SK-N-SH (cell line): ENCODE measurements at regions not wholly inside any gene's neighbourhood (a gene's known extent, or its start where the extent isn't known, plus 50 kb on each side); places are given as distances from the start of the nearest gene placed in this dataset.

Source experiments
- CTCF ChIA-PET: fragments of 300-600, 350-600 bp; formaldehyde crosslinking; extraction: SDS; loops from one replicate; lab custom pipeline; 2021; lab: Yijun Ruan, JAX
- POLR2A ChIA-PET: fragments of 350-600 bp; sonication (Branson Sonifier 250); formaldehyde crosslinking; extraction: SDS; loops from one replicate; lab custom pipeline; 2020; ENCODE audit warnings: antibody characterized with exemption, inconsistent platforms; lab: Yijun Ruan, JAX
- DNase-seq: peaks from one replicate; pipeline ENCODE4 v3.0.0; 2012
- H2AFZ ChIP-seq: fragments of 200-600 bp; sonication (generic); 2 replicates; pipeline ENCODE4 v1.8.1; 2016; ENCODE audit warnings: antibody characterized with exemption, mild to moderate bottlenecking, low read depth
- H3F3A ChIP-seq: fragments of 200-600 bp; sonication (generic); replicated peaks from 2 replicates; pipeline ENCODE3; 2016; ENCODE audit warnings: antibody characterized with exemption, mild to moderate bottlenecking; ENCODE audit not compliant: insufficient read depth
- H3K27ac ChIP-seq, 2 experiments: fragments of 200-500 bp in 1 of 2; fragments of 200-600 bp in 1 of 2; sonication (Bioruptor generic) in 1 of 2; sonication (generic), shearing (Covaris generic) in 1 of 2; 2 replicates each; pipeline versions ENCODE4 v1.5.1 to v1.6.1; 2014 to 2016; ENCODE audit warnings: low read depth in 2 of 2, inconsistent platforms in 1 of 2, low read length in 1 of 2, mild to moderate bottlenecking in 1 of 2, mixed read lengths in 1 of 2
- H3K27me3 ChIP-seq: fragments of 200-600 bp; sonication (generic), shearing (Covaris generic); 2 replicates; pipeline ENCODE4 v1.6.1; 2016; ENCODE audit warnings: mixed run types; ENCODE audit not compliant: insufficient read depth
- H3K36me3 ChIP-seq, 2 experiments: fragments of 200-500 bp in 1 of 2; fragments of 200-600 bp in 1 of 2; sonication (Bioruptor generic) in 1 of 2; sonication (generic) in 1 of 2; replicated peaks in 1 of 2; 2 replicates each; pipeline versions ENCODE3 to v1.5.1; 2014 to 2016; ENCODE audit warnings: low read length in 1 of 2, mild to moderate bottlenecking in 1 of 2; ENCODE audit not compliant: insufficient read depth in 2 of 2, control insufficient read depth in 1 of 2
- H3K4me1 ChIP-seq, 2 experiments: fragments of 200-500 bp in 1 of 2; fragments of 200-600 bp in 1 of 2; sonication (Bioruptor generic) in 1 of 2; sonication (generic), shearing (Covaris generic) in 1 of 2; 2 replicates each; pipeline versions ENCODE4 v1.5.1 to v1.6.1; 2014 to 2016; ENCODE audit warnings: low read depth in 1 of 2, low read length in 1 of 2, mixed run types in 1 of 2; ENCODE audit not compliant: insufficient read depth in 2 of 2, control insufficient read depth in 1 of 2
- H3K4me2 ChIP-seq: fragments of 200-600 bp; sonication (generic), shearing (Covaris generic); 2 replicates; pipeline ENCODE4 v1.6.1; 2017; ENCODE audit warnings: mixed run types
- H3K4me3 ChIP-seq, 2 experiments: fragments of 200-500 bp in 1 of 2; fragments of 200-600 bp in 1 of 2; sonication (Bioruptor generic) in 1 of 2; sonication (generic), shearing (Covaris generic) in 1 of 2; 2 replicates each; pipeline versions ENCODE4 v1.5.1 to v1.8.1; 2014 to 2016; ENCODE audit warnings: low read depth in 2 of 2, inconsistent platforms in 1 of 2, low read length in 1 of 2, mild to moderate bottlenecking in 1 of 2, mixed read lengths in 1 of 2, moderate library complexity in 1 of 2
- H3K79me2 ChIP-seq: fragments of 200-600 bp; sonication (generic); 2 replicates; pipeline ENCODE4 v1.8.1; 2017; ENCODE audit warnings: mild to moderate bottlenecking; ENCODE audit not compliant: insufficient read depth
- H3K9ac ChIP-seq: fragments of 200-600 bp; sonication (generic); 2 replicates; pipeline ENCODE4 v1.6.1; 2017; ENCODE audit warnings: mixed run types
- H3K9me2 ChIP-seq: fragments of 200-600 bp; sonication (generic); 2 replicates; pipeline ENCODE4 v1.6.1; 2017; ENCODE audit warnings: mixed run types
- H3K9me3 ChIP-seq: fragments of 200-600 bp; sonication (generic); 2 replicates; pipeline ENCODE4 v1.6.1; 2017; ENCODE audit warnings: mixed run types, mild to moderate bottlenecking, moderate library complexity
- H4K20me1 ChIP-seq: fragments of 200-600 bp; sonication (generic); 2 replicates; pipeline ENCODE4 v1.6.1; 2017; ENCODE audit warnings: mild to moderate bottlenecking, mixed run types; ENCODE audit not compliant: insufficient read depth
- ELF1 ChIP-seq: IDR thresholded peaks from 2 replicates; pipeline ENCODE4 v1.4.0; 2012
- EP300 ChIP-seq, 2 experiments: IDR thresholded peaks; 2 replicates each; pipeline versions ENCODE4 v1.4.0 to v1.6.1; 2012; ENCODE audit warnings: borderline replicate concordance in 1 of 2, low read depth in 1 of 2, low read length in 1 of 2
- FOXJ3 ChIP-seq: sonication (generic); formaldehyde crosslinking; IDR thresholded peaks from 2 replicates; pipeline ENCODE4 v1.5.1; 2020; ENCODE audit warnings: mild to moderate bottlenecking, missing genetic modification reagents
- GATA2 ChIP-seq: sonication (generic); formaldehyde crosslinking; IDR thresholded peaks from 2 replicates; pipeline ENCODE4 v1.5.0; 2020; ENCODE audit warnings: mild to moderate bottlenecking, missing genetic modification reagents
- JUND ChIP-seq: IDR thresholded peaks from 2 replicates; pipeline ENCODE4 v1.4.0; 2012
- RCOR1 ChIP-seq: fragments of 150-350 bp; IDR thresholded peaks from 2 replicates; pipeline ENCODE4 v1.6.1; 2017; ENCODE audit warnings: antibody characterized with exemption, low read length
- REST ChIP-seq: IDR thresholded peaks from 2 replicates; pipeline ENCODE4 v1.6.1; 2012; ENCODE audit warnings: mild to moderate bottlenecking, low read depth, low read length, moderate library complexity
- RFX5 ChIP-seq: IDR thresholded peaks from 2 replicates; pipeline ENCODE4 v1.6.1; 2012; ENCODE audit warnings: mild to moderate bottlenecking, improper control_type of control experiment, low read length
- TCF12 ChIP-seq: IDR thresholded peaks from 2 replicates; pipeline ENCODE4 v1.4.0; 2012
- USF2 ChIP-seq: fragments of 150-350 bp; IDR thresholded peaks from 2 replicates; pipeline ENCODE4 v1.6.1; 2017; ENCODE audit warnings: antibody characterized with exemption, low read length, low read depth, borderline replicate concordance
- WGBS: methylation state at CpG from one replicate; pipeline ENCODE4 v1.1.6; 2017; ENCODE audit warnings: low lambda C conversion rate; 5-methylcytosine and 5-hydroxymethylcytosine counted together
- TF ChIP-seq, protein P1 (sequence below): fragments of 200-600 bp; sonication (generic); IDR thresholded peaks from 2 replicates; pipeline ENCODE4 v1.6.1; 2017; ENCODE audit warnings: antibody characterized with exemption, mild to moderate bottlenecking, moderate library complexity

GRCh38 chr13:63628310-63628709, 2212.7 kb upstream of the PCDH20 start:
- Histone ChIP-seq H3K4me1 (no peaks in the 10 kb centered on the region), H3K27ac (no peak overlapping the region)

More at GRCh38 chr13:63628310-63628709, 2212.7 kb upstream of the PCDH20 start:
- Histone ChIP-seq H3K9ac (no peak overlapping the region), H3K4me2 (no peak overlapping the region), H3K79me2 (no peaks in the 10 kb centered on the region), H3K9me2 (no peaks in the 10 kb centered on the region), H3K27me3 (no peaks in the 10 kb centered on the region), H2AFZ (0 out of 2 replicates have a peak overlapping the region, but pooled peaks have one; percentile 36), H3K36me3 (no peaks in the 10 kb centered on the region), H4K20me1 (no peaks in the 10 kb centered on the region), H3K4me3 (no peak overlapping the region), H3K9me3 (no peaks in the 10 kb centered on the region), H3F3A (no peaks in the 10 kb centered on the region)
- 79% methylated on average over 3 of the region's 3 CpGs for WGBS
- DNase-seq, result no peak
- TF ChIP-seq JUND (no peak), TCF12 (no peak), GATA2 (no peak), USF2 (no peak), RFX5 (no peak), ELF1 (no peak), REST (no peak), EP300 (IDR thresholded peaks at IDR 0.05; ENCODE audit: borderline replicate concordance in 1 of 2, low read depth in 1 of 2, low read length in 1 of 2) (no peak), RCOR1 (no peak), FOXJ3 (CRISPR knock-in tag) (no peak)
- TF ChIP-seq, protein P1, sequence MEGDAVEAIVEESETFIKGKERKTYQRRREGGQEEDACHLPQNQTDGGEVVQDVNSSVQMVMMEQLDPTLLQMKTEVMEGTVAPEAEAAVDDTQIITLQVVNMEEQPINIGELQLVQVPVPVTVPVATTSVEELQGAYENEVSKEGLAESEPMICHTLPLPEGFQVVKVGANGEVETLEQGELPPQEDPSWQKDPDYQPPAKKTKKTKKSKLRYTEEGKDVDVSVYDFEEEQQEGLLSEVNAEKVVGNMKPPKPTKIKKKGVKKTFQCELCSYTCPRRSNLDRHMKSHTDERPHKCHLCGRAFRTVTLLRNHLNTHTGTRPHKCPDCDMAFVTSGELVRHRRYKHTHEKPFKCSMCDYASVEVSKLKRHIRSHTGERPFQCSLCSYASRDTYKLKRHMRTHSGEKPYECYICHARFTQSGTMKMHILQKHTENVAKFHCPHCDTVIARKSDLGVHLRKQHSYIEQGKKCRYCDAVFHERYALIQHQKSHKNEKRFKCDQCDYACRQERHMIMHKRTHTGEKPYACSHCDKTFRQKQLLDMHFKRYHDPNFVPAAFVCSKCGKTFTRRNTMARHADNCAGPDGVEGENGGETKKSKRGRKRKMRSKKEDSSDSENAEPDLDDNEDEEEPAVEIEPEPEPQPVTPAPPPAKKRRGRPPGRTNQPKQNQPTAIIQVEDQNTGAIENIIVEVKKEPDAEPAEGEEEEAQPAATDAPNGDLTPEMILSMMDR, result no peak
- ChIA-PET POLR2A (no interaction called here), CTCF (no interaction called here)
